K562 (cell line): ENCODE measurements at regions not wholly inside any gene's neighbourhood (a gene's known extent, or its start where the extent isn't known, plus 50 kb on each side); places are given as distances from the start of the nearest gene placed in this dataset.

ENCODE experiments used
- CREM ChIP-seq: IDR thresholded peaks from 2 replicates; pipeline ENCODE4 v1.6.1; 2014; ENCODE audit warnings: antibody characterized with exemption, low read depth
- CXXC5 ChIP-seq: fragments of 250-450 bp; sonication (Bioruptor Pico); IDR thresholded peaks from 2 replicates; pipeline ENCODE4 v1.8.0; 2022; ENCODE audit warnings: inconsistent platforms, mild to moderate bottlenecking, moderate library complexity
- EGR1 ChIP-seq: fragments of 450-650 bp; conservative IDR thresholded peaks from 2 replicates; pipeline ENCODE4 v1.6.1; 2017; ENCODE audit warnings: mild to moderate bottlenecking
- KLF13 ChIP-seq: fragments of 450-650 bp; IDR thresholded peaks from 2 replicates; pipeline ENCODE4 v1.6.1; 2016; ENCODE audit warnings: missing genetic modification characterization, low read depth, mild to moderate bottlenecking, missing compliant biosample characterization, moderate library complexity, borderline replicate concordance
- LCOR ChIP-seq: sonication (generic); formaldehyde crosslinking; IDR thresholded peaks from 2 replicates; pipeline ENCODE4 v1.8.0; 2022; ENCODE audit warnings: mild to moderate bottlenecking, missing genetic modification reagents
- POLR2A ChIP-seq: fragments of 450-650 bp; conservative IDR thresholded peaks from 2 replicates; pipeline ENCODE4 v1.6.1; 2016
- SMAD4 ChIP-seq: fragments of 250-450 bp; sonication (Bioruptor Pico); conservative IDR thresholded peaks from 2 replicates; pipeline ENCODE4 v1.8.0; 2021; ENCODE audit warnings: inconsistent platforms, mild to moderate bottlenecking, moderate library complexity
- SOX6 ChIP-seq: fragments of 450-650 bp; IDR thresholded peaks from 2 replicates; pipeline ENCODE4 v1.6.1; 2014; ENCODE audit warnings: mild to moderate bottlenecking
- TEAD4 ChIP-seq, 2 experiments: sonication (generic) in 1 of 2; formaldehyde crosslinking in 1 of 2; IDR thresholded peaks; 2 replicates each; pipeline versions ENCODE4 v1.6.1 to v1.8.0; 2012 to 2022; ENCODE audit warnings: borderline replicate concordance in 1 of 2, inconsistent platforms in 1 of 2, low read length in 1 of 2, mild to moderate bottlenecking in 1 of 2, missing genetic modification reagents in 1 of 2
- TOE1 ChIP-seq, 2 experiments: fragments of 450-650 bp in 1 of 2; sonication (generic) in 1 of 2; formaldehyde crosslinking in 1 of 2; IDR thresholded peaks; 2 replicates each; pipeline versions ENCODE4 v1.7.1 to v1.8.0; 2016 to 2022; ENCODE audit warnings: borderline replicate concordance in 2 of 2, mild to moderate bottlenecking in 2 of 2, antibody characterized with exemption in 1 of 2, inconsistent platforms in 1 of 2, low read depth in 1 of 2, missing genetic modification reagents in 1 of 2, moderate library complexity in 1 of 2
- ZBTB7A ChIP-seq: IDR thresholded peaks from 2 replicates; pipeline ENCODE4 v1.6.1; 2011; ENCODE audit warnings: low read depth, mild to moderate bottlenecking, low read length, moderate library complexity, borderline replicate concordance; ENCODE audit not compliant: control insufficient read depth
- ZNF217 ChIP-seq: sonication (generic); formaldehyde crosslinking; IDR thresholded peaks from 2 replicates; pipeline ENCODE4 v1.8.0; 2022; ENCODE audit warnings: mild to moderate bottlenecking, missing genetic modification reagents
- TF ChIP-seq, protein P1 (sequence below): sonication (generic); formaldehyde crosslinking; IDR thresholded peaks from 2 replicates; pipeline ENCODE4 v1.8.1; 2023; ENCODE audit warnings: mild to moderate bottlenecking, missing genetic modification reagents, moderate library complexity
- TF ChIP-seq, protein P2 (sequence below), 2 experiments: fragments of 250-450 bp in 1 of 2; fragments of 450-650 bp in 1 of 2; sonication (Bioruptor Pico) in 1 of 2; IDR thresholded peaks; 2 replicates each; pipeline versions ENCODE4 v1.6.1 to v1.8.0; 2016 to 2021; ENCODE audit warnings: mild to moderate bottlenecking in 2 of 2, moderate library complexity in 2 of 2, missing compliant biosample characterization in 1 of 2, missing genetic modification characterization in 1 of 2
- TF ChIP-seq, protein P3 (sequence below): IDR thresholded peaks from 2 replicates; pipeline ENCODE4 v1.6.1; 2011; ENCODE audit warnings: borderline replicate concordance, low read depth, mild to moderate bottlenecking, moderate library complexity, low read length; ENCODE audit not compliant: insufficient read depth, poor library complexity, severe bottlenecking
- TF ChIP-seq, protein P4 (sequence below), 2 experiments: IDR thresholded peaks; 2 replicates each; pipeline ENCODE4 v1.6.1; 2011; ENCODE audit warnings: borderline replicate concordance in 1 of 2, control low read depth in 1 of 2, low read depth in 1 of 2, low read length in 1 of 2, mild to moderate bottlenecking in 1 of 2, mixed read lengths in 1 of 2, moderate library complexity in 1 of 2; ENCODE audit not compliant: insufficient read depth in 1 of 2, insufficient read length in 1 of 2, poor library complexity in 1 of 2, severe bottlenecking in 1 of 2; ENCODE audit errors: extremely low read depth in 1 of 2
- TF ChIP-seq, protein P5 (sequence below): fragments of 250-450 bp; sonication (Bioruptor Pico); IDR thresholded peaks from 2 replicates; pipeline ENCODE4 v1.4.0; 2020; ENCODE audit warnings: mild to moderate bottlenecking, moderate library complexity

DNA sequence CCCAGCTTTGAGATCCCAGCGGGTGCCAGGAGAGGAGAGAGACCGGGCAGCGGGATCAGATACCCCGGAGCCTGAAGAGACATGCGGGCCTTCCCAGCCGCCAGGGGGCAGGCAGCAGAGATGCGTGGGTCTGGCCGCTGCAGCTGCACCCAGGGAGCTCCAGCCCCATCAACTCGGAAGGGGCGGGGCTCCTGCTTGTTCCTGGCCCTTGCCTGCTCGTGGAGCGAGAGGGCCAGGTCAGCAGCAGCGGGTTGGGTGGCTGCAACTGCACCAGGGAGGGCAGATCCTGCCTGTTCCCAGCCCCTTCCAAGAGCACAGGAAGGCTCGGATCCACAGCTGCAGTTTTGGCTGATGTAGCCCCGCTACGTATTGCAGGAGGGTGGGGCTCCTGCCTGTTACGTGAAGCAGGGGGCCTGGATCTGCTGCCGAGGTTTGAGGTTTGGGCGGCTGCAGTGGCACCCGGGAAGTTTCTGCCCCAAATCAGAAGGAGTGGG, 532.8 kb downstream of the RFPL4B start (continued):
- TF ChIP-seq LCOR (no peak), KLF13 (tag) (peak; percentile 45; the same call in 1 of the 2 replicates), CXXC5 (CRISPR knock-in tag) (peak; percentile 79), EGR1 (peak; percentile 55), SMAD4 (CRISPR knock-in tag) (0 out of 2 replicates have a peak, but pooled peaks have one; percentile 28), ZNF217 (no peak), ZBTB7A (peak; percentile 20; the same call in 1 of the 2 replicates), TOE1 (IDR thresholded peaks at IDR 0.05; ENCODE audit: borderline replicate concordance) (0 out of 2 replicates have a peak, but pooled peaks have one; percentile 25), TOE1 (CRISPR knock-in tag; IDR thresholded peaks at IDR 0.05; ENCODE audit: borderline replicate concordance, low read depth) (no peak), POLR2A (peak; percentile 67), CREM (peak; percentile 60; the same call in 1 of the 2 replicates), TEAD4 (IDR thresholded peaks at IDR 0.05; ENCODE audit: low read length) (0 out of 2 replicates have a peak, but pooled peaks have one; percentile 21), TEAD4 (CRISPR knock-in tag; IDR thresholded peaks at IDR 0.05; ENCODE audit: borderline replicate concordance) (no peak), SOX6 (0 out of 2 replicates have a peak, but pooled peaks have one; percentile 18)
- TF ChIP-seq, protein P1, sequence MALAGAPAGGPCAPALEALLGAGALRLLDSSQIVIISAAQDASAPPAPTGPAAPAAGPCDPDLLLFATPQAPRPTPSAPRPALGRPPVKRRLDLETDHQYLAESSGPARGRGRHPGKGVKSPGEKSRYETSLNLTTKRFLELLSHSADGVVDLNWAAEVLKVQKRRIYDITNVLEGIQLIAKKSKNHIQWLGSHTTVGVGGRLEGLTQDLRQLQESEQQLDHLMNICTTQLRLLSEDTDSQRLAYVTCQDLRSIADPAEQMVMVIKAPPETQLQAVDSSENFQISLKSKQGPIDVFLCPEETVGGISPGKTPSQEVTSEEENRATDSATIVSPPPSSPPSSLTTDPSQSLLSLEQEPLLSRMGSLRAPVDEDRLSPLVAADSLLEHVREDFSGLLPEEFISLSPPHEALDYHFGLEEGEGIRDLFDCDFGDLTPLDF (CRISPR knock-in tag), result peak; percentile 50; the same call in 1 of the 2 replicates
- TF ChIP-seq, protein P2, sequence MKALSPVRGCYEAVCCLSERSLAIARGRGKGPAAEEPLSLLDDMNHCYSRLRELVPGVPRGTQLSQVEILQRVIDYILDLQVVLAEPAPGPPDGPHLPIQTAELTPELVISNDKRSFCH (CRISPR knock-in tag; IDR thresholded peaks at IDR 0.05), result no peak
- TF ChIP-seq, protein P2 (tag; IDR thresholded peaks at IDR 0.05), result 0 out of 2 replicates have a peak, but pooled peaks have one; percentile 28
- TF ChIP-seq, protein P3, sequence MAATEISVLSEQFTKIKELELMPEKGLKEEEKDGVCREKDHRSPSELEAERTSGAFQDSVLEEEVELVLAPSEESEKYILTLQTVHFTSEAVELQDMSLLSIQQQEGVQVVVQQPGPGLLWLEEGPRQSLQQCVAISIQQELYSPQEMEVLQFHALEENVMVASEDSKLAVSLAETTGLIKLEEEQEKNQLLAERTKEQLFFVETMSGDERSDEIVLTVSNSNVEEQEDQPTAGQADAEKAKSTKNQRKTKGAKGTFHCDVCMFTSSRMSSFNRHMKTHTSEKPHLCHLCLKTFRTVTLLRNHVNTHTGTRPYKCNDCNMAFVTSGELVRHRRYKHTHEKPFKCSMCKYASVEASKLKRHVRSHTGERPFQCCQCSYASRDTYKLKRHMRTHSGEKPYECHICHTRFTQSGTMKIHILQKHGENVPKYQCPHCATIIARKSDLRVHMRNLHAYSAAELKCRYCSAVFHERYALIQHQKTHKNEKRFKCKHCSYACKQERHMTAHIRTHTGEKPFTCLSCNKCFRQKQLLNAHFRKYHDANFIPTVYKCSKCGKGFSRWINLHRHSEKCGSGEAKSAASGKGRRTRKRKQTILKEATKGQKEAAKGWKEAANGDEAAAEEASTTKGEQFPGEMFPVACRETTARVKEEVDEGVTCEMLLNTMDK, result peak; percentile 92
- TF ChIP-seq, protein P4, sequence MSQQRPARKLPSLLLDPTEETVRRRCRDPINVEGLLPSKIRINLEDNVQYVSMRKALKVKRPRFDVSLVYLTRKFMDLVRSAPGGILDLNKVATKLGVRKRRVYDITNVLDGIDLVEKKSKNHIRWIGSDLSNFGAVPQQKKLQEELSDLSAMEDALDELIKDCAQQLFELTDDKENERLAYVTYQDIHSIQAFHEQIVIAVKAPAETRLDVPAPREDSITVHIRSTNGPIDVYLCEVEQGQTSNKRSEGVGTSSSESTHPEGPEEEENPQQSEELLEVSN (IDR thresholded peaks at IDR 0.05; ENCODE audit: borderline replicate concordance in 1 of 2, extremely low read depth in 1 of 2, insufficient read depth in 1 of 2, insufficient read length in 1 of 2, low read depth in 1 of 2, low read length in 1 of 2, poor library complexity in 1 of 2, severe bottlenecking in 1 of 2), result peak in 1 of 2 experiments; percentile 40
- TF ChIP-seq, protein P5, sequence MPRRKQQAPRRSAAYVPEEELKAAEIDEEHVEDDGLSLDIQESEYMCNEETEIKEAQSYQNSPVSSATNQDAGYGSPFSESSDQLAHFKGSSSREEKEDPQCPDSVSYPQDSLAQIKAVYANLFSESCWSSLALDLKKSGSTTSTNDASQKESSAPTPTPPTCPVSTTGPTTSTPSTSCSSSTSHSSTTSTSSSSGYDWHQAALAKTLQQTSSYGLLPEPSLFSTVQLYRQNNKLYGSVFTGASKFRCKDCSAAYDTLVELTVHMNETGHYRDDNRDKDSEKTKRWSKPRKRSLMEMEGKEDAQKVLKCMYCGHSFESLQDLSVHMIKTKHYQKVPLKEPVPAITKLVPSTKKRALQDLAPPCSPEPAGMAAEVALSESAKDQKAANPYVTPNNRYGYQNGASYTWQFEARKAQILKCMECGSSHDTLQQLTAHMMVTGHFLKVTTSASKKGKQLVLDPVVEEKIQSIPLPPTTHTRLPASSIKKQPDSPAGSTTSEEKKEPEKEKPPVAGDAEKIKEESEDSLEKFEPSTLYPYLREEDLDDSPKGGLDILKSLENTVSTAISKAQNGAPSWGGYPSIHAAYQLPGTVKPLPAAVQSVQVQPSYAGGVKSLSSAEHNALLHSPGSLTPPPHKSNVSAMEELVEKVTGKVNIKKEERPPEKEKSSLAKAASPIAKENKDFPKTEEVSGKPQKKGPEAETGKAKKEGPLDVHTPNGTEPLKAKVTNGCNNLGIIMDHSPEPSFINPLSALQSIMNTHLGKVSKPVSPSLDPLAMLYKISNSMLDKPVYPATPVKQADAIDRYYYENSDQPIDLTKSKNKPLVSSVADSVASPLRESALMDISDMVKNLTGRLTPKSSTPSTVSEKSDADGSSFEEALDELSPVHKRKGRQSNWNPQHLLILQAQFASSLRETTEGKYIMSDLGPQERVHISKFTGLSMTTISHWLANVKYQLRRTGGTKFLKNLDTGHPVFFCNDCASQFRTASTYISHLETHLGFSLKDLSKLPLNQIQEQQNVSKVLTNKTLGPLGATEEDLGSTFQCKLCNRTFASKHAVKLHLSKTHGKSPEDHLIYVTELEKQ, result no peak
